Suppressor macrophage treated with lipopolysaccharide for 4 hours (primary cell): ENCODE measurements at regions not wholly inside any gene's neighbourhood (a gene's known extent, or its start where the extent isn't known, plus 50 kb on each side); places are given as distances from the start of the nearest gene placed in this dataset.
"Not testable (repeated sequence)": the region's sequence is repeated elsewhere in the genome, so short reads cannot be mapped to it uniquely, and the experiment has no call there.

ENCODE experiments used
- DNase-seq: peaks from one replicate; pipeline ENCODE4 v3.0.0-alpha.2; 2020

GRCh38 chr10:53647221-53647620 lies 874.6 kb upstream of the MBL2 start:
- DNase-seq, result not testable (repeated sequence)

GRCh38 chr10:53646525-53646924 lies 873.9 kb upstream of the MBL2 start:
- no peak for DNase-seq

GRCh38 chr10:53645951-53646350 lies 873.4 kb upstream of the MBL2 start:
- no peak for DNase-seq

DNA sequence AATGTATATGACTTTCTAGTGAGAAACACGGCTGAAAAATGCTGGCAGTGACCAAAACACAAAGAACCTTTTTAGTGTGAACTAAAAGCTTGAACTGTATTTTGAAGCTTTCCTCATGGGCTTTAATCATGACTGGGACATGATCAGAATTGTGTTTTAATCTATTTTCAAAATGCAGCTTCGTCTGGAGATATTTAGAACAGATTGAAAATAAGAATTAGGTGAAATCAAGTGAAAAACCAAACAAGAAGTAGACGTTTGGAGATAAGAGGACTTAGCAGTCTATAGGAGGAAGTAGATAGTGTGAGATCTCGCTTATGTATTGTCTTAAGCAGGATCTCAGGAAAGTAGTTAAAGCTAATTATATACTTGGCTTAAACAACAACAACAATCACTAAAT lies 865.4 kb upstream of the MBL2 start:
- no peak for DNase-seq

DNA sequence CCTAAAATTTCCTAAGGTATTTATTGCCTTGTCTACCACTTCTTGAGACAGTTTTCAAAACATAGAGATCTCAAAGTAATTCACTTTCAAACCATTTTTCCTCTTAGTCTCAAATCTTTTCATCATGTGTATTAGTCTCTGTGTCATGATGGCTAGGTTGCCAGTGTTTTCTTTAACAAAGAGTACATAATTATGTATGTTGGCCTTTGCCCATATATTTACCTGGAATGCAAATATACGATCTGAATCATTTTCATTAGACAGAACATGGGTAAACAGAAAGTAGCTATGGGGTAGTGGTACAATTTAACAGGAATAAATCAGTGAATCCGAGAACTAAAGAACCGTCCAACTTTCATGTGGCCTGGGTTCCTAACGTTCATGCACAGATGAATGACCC lies 852.1 kb upstream of the MBL2 start:
- DNase-seq, result no peak

- no peak for DNase-seq
Measured at GRCh38 chr10:53622201-53622600, 849.6 kb upstream of the MBL2 start.

DNA sequence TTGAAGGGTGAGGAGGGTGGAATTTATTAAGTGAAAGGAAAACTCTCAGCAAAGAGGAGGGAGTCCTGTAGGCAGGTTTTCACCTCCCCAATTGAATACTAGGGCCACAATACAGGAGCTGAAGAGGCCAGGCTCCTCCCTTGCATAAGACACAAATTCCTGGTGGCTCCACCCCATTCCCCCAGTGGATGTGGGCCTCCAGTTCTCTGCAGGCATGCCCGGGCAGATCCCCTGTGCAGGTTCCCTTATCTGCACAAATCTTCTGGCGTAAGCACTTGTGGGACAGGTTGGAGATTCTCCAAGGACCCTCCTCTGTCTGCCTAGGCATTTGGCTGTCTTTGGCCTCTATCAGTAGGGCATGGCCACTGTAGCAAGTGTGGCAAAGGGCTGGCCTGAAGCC lies 847.1 kb upstream of the MBL2 start:
- DNase-seq, result no peak

- DNase-seq, result no peak
Measured at GRCh38 chr10:53607691-53608090, 835.1 kb upstream of the MBL2 start.

DNA sequence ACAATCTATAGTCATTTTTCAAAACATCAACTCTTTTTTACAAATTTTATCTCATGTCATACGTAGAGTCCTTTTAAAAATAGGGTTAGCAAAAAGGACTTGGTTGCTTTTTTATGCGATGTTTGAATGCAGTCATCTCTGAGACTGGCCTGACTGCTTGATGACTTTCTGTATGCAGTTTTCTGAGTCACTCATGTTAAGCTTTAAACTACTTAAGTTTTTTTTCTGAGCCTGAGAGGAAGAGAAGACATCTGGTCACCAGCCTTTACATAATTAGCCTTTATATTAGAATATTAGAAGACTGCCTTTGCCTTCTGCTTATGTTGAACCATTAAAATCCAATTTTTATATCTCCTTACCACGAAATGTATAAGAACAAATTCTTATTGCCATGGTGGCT lies 834.4 kb upstream of the MBL2 start:
- DNase-seq, result no peak

- DNase-seq, result peak; percentile 57
Measured at GRCh38 chr10:53601260-53601875, 828.8 kb upstream of the MBL2 start.

DNA sequence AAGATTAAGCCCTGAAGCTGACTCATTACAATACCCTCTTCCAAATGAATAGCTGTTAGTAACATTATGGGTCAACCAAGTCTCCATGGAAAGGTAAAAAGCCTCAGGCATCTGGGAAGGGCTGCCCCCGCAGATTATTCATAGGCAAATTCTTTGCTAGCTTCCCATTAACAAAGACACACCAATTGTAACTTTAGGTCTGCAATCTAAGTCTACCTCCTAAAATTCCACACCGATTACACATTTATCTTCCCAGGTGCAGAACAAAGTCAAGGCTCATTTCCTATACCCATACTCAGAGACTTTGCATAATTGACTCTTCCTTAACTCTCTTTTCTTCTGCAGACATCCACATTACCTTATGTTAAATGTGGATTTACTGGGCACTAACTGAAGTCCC lies 826.3 kb upstream of the MBL2 start:
- no peak for DNase-seq

DNA sequence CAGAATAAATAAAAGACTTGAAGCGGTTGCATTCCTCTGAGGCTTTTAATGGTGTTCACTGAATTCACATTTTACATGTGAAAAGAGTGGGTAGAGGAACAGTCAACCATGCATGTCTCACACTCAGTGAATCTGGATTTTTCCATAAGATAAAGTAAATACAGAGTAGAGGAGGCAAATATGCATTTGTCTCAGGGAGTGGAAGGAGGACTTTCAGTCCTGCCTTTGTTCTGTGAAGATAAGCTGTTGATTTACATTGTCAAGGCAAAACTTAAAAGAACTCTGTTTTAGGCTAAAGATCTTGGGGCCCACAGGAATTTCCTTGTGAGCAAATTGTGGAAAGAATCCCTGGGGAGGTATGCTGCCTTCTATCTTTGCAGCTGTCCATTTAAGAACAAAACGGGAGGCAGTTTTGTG lies 825.3 kb upstream of the MBL2 start:
- no peak for DNase-seq

GRCh38 chr10:53580465-53580864 lies 807.9 kb upstream of the MBL2 start:
- no peak for DNase-seq

DNA sequence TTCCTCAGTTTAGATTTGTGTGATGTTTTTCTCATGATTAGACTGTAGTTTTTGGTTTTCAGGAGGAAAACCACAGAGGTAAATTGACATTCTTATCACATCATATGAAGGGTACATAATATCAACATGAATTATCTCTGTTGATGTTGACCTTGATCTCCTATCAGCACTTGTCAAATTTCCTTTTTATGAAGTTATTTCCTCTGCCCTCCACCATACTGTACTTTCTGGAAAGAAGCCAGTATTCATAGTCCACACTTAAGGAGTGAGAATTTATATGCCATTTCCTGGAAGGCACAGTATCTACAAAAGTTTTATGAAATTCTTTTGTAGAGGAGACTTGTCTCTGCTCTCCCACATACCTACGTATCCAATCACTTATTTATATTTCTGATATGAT lies 807.2 kb upstream of the MBL2 start:
- no peak for DNase-seq

DNA sequence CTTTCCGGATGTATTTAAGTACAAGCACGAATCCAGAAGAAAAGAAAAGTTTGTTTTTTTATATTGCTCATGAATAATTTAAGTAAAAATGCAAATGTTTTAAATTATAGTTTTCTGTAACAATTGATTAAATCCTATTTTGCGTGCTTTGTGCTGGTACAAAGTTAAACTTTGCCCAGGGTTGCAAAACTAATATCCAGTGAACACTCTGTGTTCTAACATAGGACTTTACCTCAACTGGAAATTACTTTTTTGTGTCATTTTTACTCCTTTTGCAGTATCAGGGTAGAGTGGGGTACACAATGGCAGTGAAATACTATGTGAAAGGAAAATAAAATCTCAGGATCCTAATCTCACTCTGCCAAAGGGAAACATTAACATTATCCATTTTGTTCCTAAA lies 801.4 kb upstream of the MBL2 start:
- no peak for DNase-seq

- DNase-seq, result no peak
Measured at GRCh38 chr10:53573498-53573897, 800.9 kb upstream of the MBL2 start.

DNA sequence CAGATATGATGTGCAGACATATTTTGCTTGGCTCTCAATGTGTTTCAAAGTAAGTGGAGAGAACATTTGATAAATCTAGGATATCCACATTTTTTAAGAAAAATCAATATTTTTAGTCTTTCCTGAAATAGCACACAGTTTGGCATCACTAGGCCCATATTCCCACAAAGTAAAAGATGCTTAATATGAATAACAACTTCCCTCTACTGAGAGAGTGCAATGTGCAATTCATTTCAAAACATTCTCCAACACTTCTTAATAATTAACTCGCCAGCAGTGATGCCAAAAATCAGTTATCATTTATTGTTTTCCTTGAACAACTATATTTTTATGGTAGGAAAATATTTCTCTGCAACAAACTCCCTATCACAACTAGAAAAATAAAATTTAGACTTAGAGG lies 800.2 kb upstream of the MBL2 start:
- no peak for DNase-seq

DNA sequence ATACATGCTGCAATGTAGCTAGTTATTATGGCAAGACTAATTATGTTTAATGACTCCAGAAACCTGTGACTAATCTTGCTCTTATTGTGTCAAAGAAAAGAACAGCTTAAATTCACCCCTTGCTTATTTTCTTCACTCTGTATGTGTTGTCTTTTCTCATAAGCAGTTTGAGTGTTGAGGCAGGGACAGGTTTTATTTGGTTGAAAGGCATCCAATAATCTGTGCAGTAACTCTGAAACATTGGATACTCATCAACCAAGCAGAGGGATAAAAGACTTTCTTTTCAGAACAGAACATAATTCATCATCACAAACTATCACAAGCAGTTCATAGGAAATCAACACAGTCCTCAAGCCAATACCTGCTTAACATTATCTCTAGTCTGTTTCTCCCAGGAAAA lies 797.6 kb upstream of the MBL2 start:
- DNase-seq, result no peak

- no peak for DNase-seq
Measured at GRCh38 chr10:53569455-53569854, 796.9 kb upstream of the MBL2 start.

- no peak for DNase-seq
Measured at GRCh38 chr10:53548664-53549063, 776.1 kb upstream of the MBL2 start.

GRCh38 chr10:53547364-53547763 lies 774.8 kb upstream of the MBL2 start:
- DNase-seq, result no peak

- DNase-seq, result no peak
Measured at GRCh38 chr10:53543410-53543809, 770.8 kb upstream of the MBL2 start.

DNA sequence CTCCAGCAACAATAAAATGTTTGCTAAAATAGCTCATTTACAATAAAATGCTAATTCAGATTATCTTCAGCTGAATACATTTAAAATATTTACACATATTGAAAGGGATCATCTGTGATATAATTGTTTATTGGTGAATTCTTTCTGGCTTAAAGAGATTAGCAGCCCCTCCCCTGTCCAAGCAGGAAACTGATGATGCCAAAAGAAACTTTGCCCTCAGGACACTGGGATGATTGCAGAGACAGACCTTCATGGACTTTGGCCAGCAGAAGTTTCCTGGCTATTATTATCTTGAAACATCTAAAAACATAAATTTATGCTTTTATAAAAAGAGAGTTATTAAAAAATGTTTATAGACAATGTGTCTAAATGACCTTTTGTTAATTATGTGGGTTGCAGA lies 764.9 kb upstream of the MBL2 start:
- DNase-seq, result no peak

DNA sequence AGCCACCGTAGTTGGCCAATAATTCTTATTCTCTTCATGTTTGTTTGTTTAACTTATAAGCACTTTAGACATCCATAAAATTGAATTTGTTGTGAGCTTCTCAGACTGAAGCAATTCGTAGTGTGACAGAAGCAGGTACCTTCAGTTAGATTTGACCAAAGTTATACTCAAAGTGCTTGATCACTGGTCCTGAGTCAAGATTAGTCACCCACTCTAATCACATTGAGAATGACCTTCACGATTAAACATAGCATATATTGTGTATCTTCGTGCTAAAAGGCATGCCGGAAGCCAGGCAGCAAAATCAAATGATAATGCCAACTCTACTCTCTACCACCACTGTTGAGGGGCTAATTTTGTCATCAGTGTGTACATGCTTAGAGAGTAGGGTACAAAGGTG lies 763.7 kb upstream of the MBL2 start:
- no peak for DNase-seq

DNA sequence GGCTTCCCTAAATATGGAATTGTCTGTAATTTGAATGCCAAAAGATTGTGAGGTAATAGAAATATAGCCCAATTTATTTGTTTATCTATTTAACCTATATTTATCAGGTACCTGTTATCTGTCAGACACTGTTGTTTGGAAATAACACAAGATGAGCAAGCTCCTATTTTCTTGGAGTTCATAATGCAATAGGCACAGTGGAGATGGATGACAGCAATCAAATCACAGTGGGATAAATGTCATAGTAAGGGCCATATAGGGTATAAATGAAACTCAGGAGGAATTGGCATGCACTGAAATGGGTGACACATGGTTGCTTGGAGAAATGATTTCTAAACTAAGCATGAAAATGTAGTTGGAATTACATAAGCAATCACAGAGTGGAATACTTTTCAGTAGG lies 761.8 kb upstream of the MBL2 start:
- no peak for DNase-seq

- DNase-seq, result no peak
Measured at GRCh38 chr10:53528974-53529373, 756.4 kb upstream of the MBL2 start.
